ENCODE measurements at regions not wholly inside any gene's neighbourhood (a gene's known extent, or its start where the extent isn't known, plus 50 kb on each side); places are given as distances from the start of the nearest gene placed in this dataset.

DNA sequence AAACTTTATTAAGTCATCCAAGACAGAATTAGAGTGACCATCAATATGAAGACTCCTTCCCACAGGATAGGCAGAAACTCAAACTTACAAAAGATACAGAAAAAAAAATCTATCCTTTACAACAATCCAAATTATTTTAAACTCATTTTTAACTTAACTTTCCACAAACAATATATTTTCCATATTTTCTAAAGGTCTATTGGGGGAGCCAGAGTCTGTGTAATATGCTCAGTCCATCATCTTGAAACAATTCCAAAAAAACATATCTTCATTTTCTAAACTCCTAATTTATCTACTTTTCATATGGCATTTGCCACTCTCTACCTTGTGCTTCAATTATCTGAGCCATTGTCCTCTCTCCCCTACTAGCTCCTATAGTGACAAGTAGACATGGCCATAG, 378.1 kb downstream of the PDGFC start:
- H3K4me3 ChIP-seq (ENCODE audit: low read length in 2 of 2): no peak overlapping the region
- DNase-seq (ENCODE audit: low read depth in 6 of 9, low spot score in 9 of 9): no peak
- no peaks in the 10 kb centered on the region for H3K9me3 ChIP-seq (ENCODE audit: control insufficient read depth in 2 of 2, insufficient read depth in 1 of 2, low read length in 1 of 2)
- H3K27me3 ChIP-seq (ENCODE audit: control insufficient read depth in 2 of 2, insufficient read depth in 1 of 2, low read length in 1 of 2): no peaks in the 10 kb centered on the region
- H3K36me3 ChIP-seq (ENCODE audit: control insufficient read depth in 2 of 2, insufficient read depth in 2 of 2, low read length in 1 of 2): no peaks in the 10 kb centered on the region
- no peaks in the 10 kb centered on the region for H3K4me1 ChIP-seq (ENCODE audit: control insufficient read depth in 2 of 2, insufficient read depth in 2 of 2, low read length in 2 of 2)
- no peak overlapping the region for H3K27ac ChIP-seq (ENCODE audit: low read depth in 1 of 2, low read length in 1 of 2)

DNA sequence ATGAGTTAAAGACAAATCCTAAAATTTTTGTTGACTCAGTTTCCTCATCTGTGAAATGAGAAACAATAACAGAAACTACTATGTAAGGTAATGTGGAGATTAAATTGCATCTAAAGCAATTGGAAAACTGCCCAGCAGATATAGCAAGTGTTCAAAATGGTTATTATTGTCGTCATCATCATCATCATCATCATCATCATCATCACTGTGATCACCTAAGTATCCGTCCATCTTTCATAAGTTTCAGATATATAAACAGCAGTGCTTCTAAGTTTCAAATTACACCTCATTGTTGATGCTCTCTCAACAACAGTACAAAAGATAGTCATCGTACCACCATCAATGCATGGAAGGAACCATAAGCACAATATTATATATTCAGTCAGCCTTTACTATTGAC, 379.9 kb downstream of the PDGFC start:
- Histone ChIP-seq H3K4me3 (ENCODE audit: low read length in 2 of 2) (no peak overlapping the region), H3K4me1 (ENCODE audit: control insufficient read depth in 2 of 2, insufficient read depth in 2 of 2, low read length in 2 of 2) (no peaks in the 10 kb centered on the region), H3K27me3 (ENCODE audit: control insufficient read depth in 2 of 2, insufficient read depth in 1 of 2, low read length in 1 of 2) (no peaks in the 10 kb centered on the region), H3K9me3 (ENCODE audit: control insufficient read depth in 2 of 2, insufficient read depth in 1 of 2, low read length in 1 of 2) (no peaks in the 10 kb centered on the region), H3K27ac (ENCODE audit: low read depth in 1 of 2, low read length in 1 of 2) (no peak overlapping the region), H3K36me3 (ENCODE audit: control insufficient read depth in 2 of 2, insufficient read depth in 2 of 2, low read length in 1 of 2) (no peaks in the 10 kb centered on the region)
- no peak for DNase-seq (ENCODE audit: low read depth in 6 of 9, low spot score in 9 of 9)
- WGBS: 94% methylated on average over 3 of the region's 3 CpGs

DNA sequence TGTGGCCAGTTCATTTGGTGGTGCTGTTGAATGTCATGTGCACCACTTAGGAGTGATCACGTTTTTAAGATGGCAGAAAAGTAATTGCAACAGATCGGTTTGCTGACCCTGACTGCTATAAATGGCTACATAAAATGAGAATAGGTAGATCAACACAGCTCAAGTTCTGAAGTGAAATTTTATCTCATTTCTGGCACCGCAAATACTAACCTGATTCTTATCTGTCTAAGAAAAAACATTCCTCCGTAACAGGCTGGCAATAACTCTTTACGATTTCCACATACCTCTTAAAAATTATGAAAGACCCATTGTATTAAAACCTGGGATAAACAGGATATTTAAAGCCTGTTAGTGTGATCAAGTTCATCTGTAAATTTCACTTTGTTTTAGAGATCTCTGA, 387.5 kb downstream of the PDGFC start:
- 92% methylated on average over 5 of the region's 5 CpGs for WGBS
- no peaks in the 10 kb centered on the region for H3K27me3 ChIP-seq (ENCODE audit: control insufficient read depth in 2 of 2, insufficient read depth in 1 of 2, low read length in 1 of 2)
- no peaks in the 10 kb centered on the region for H3K36me3 ChIP-seq (ENCODE audit: control insufficient read depth in 2 of 2, insufficient read depth in 2 of 2, low read length in 1 of 2)
- no peak overlapping the region for H3K27ac ChIP-seq (ENCODE audit: low read depth in 1 of 2, low read length in 1 of 2)
- H3K4me1 ChIP-seq (ENCODE audit: control insufficient read depth in 2 of 2, insufficient read depth in 2 of 2, low read length in 2 of 2): no peaks in the 10 kb centered on the region
- no peak for DNase-seq (ENCODE audit: low read depth in 6 of 9, low spot score in 9 of 9)
- no peaks in the 10 kb centered on the region for H3K9me3 ChIP-seq (ENCODE audit: control insufficient read depth in 2 of 2, insufficient read depth in 1 of 2, low read length in 1 of 2)
- H3K4me3 ChIP-seq (ENCODE audit: low read length in 2 of 2): no peak overlapping the region

GRCh38 chr4:156583265-156583664, 388.3 kb downstream of the PDGFC start:
- DNase-seq (ENCODE audit: low read depth in 6 of 9, low spot score in 9 of 9): peak in 1 of 9 donors; percentile 7
- H3K9me3 ChIP-seq (ENCODE audit: control insufficient read depth in 2 of 2, insufficient read depth in 1 of 2, low read length in 1 of 2): no peaks in the 10 kb centered on the region
- H3K4me3 ChIP-seq (ENCODE audit: low read length in 2 of 2): no peak overlapping the region
- no peaks in the 10 kb centered on the region for H3K36me3 ChIP-seq (ENCODE audit: control insufficient read depth in 2 of 2, insufficient read depth in 2 of 2, low read length in 1 of 2)
- H3K27me3 ChIP-seq (ENCODE audit: control insufficient read depth in 2 of 2, insufficient read depth in 1 of 2, low read length in 1 of 2): no peaks in the 10 kb centered on the region
- H3K27ac ChIP-seq (ENCODE audit: low read depth in 1 of 2, low read length in 1 of 2): no peak overlapping the region
- no peaks in the 10 kb centered on the region for H3K4me1 ChIP-seq (ENCODE audit: control insufficient read depth in 2 of 2, insufficient read depth in 2 of 2, low read length in 2 of 2)
- WGBS: 91% methylated on average over 2 of the region's 2 CpGs

DNA sequence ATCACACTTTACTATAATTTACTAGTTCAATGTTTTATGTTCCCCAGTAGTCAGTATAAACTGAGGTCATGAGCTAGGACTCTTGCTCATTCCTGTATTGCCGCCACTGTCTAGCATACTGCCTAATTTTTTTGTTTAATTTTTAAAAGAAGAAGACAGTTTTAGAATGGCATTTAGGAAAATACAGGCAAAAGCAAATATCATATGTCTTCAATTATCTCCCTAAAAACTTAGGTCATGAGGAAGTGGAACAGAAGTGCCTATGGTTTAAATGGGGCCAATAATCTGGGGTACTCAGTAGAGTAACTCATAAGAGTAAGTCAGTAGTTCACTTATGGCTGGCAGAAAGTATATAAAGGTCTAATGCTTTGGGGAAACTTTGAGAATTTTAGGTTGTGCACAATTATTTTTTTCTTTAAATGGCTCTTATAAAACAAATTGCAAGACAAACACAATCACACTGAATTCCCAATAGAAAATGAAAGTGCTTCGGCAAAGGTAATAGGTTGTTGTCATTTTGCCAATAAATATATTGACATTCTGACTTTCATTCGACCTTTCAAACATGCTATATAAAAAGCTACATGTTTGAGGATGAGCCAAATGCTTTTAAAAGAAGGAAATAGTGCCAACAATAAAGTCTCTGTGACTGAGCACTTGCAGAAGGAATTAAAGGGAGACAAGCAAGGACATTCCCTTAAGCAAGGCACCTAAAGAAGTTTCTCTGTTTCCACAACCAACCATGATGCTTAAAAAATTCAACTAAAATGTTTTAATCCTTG, 390.1 kb downstream of the PDGFC start:
- Histone ChIP-seq H3K9me3 (ENCODE audit: control insufficient read depth in 2 of 2, insufficient read depth in 1 of 2, low read length in 1 of 2) (no peaks in the 10 kb centered on the region), H3K36me3 (ENCODE audit: control insufficient read depth in 2 of 2, insufficient read depth in 2 of 2, low read length in 1 of 2) (no peaks in the 10 kb centered on the region), H3K4me1 (ENCODE audit: control insufficient read depth in 2 of 2, insufficient read depth in 2 of 2, low read length in 2 of 2) (no peaks in the 10 kb centered on the region), H3K4me3 (ENCODE audit: low read length in 2 of 2) (no peak overlapping the region), H3K27ac (ENCODE audit: low read depth in 1 of 2, low read length in 1 of 2) (no peak overlapping the region), H3K27me3 (ENCODE audit: control insufficient read depth in 2 of 2, insufficient read depth in 1 of 2, low read length in 1 of 2) (no peaks in the 10 kb centered on the region)
- 82% methylated on average over 3 of the region's 3 CpGs for WGBS
- DNase-seq (ENCODE audit: low read depth in 6 of 9, low spot score in 9 of 9): no peak

DNA sequence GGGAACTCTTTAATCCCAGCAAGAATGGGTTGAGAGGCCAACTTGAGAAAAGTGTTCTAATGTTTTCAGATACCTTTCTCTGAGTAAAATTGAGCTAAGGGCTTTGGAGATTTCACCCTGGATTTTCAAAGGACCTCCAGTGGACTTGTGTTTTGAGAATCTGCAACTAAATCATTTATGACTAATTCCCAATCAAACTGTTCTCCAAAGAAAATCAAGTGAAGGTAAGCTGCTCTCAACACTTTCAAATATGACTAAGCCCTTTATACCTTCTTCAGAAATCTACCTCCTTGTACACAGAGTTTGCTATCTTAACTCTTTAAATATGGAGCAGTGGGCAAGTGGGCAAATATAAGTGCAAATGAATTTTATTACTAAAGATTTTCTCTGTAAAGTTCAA, 392.9 kb downstream of the PDGFC start:
- Histone ChIP-seq H3K4me3 (ENCODE audit: low read length in 2 of 2) (no peak overlapping the region), H3K27ac (ENCODE audit: low read depth in 1 of 2, low read length in 1 of 2) (no peak overlapping the region), H3K27me3 (ENCODE audit: control insufficient read depth in 2 of 2, insufficient read depth in 1 of 2, low read length in 1 of 2) (no peaks in the 10 kb centered on the region), H3K36me3 (ENCODE audit: control insufficient read depth in 2 of 2, insufficient read depth in 2 of 2, low read length in 1 of 2) (no peaks in the 10 kb centered on the region), H3K9me3 (ENCODE audit: control insufficient read depth in 2 of 2, insufficient read depth in 1 of 2, low read length in 1 of 2) (no peaks in the 10 kb centered on the region), H3K4me1 (ENCODE audit: control insufficient read depth in 2 of 2, insufficient read depth in 2 of 2, low read length in 2 of 2) (no peaks in the 10 kb centered on the region)
- no peak for DNase-seq (ENCODE audit: low read depth in 6 of 9, low spot score in 9 of 9)

GRCh38 chr4:156578005-156578404, 393.6 kb downstream of the PDGFC start:
- H3K27me3 ChIP-seq (ENCODE audit: control insufficient read depth in 2 of 2, insufficient read depth in 1 of 2, low read length in 1 of 2): no peaks in the 10 kb centered on the region
- no peak overlapping the region for H3K4me3 ChIP-seq (ENCODE audit: low read length in 2 of 2)
- 61% methylated on average over 4 of the region's 4 CpGs for WGBS

GRCh38 chr4:156576946-156577345, 394.7 kb downstream of the PDGFC start:
- H3K27ac ChIP-seq (ENCODE audit: low read depth in 1 of 2, low read length in 1 of 2): no peak overlapping the region
- no peak overlapping the region for H3K4me3 ChIP-seq (ENCODE audit: low read length in 2 of 2)
- no peaks in the 10 kb centered on the region for H3K4me1 ChIP-seq (ENCODE audit: control insufficient read depth in 2 of 2, insufficient read depth in 2 of 2, low read length in 2 of 2)
- H3K9me3 ChIP-seq (ENCODE audit: control insufficient read depth in 2 of 2, insufficient read depth in 1 of 2, low read length in 1 of 2): no peaks in the 10 kb centered on the region
- 96% methylated on average over 2 of the region's 2 CpGs for WGBS
- no peak for DNase-seq (ENCODE audit: low read depth in 6 of 9, low spot score in 9 of 9)
- H3K36me3 ChIP-seq (ENCODE audit: control insufficient read depth in 2 of 2, insufficient read depth in 2 of 2, low read length in 1 of 2): no peaks in the 10 kb centered on the region
- H3K27me3 ChIP-seq (ENCODE audit: control insufficient read depth in 2 of 2, insufficient read depth in 1 of 2, low read length in 1 of 2): no peaks in the 10 kb centered on the region

More at GRCh38 chr4:156578005-156578404, 393.6 kb downstream of the PDGFC start:
- DNase-seq (ENCODE audit: low read depth in 6 of 9, low spot score in 9 of 9): no peak
- H3K27ac ChIP-seq (ENCODE audit: low read depth in 1 of 2, low read length in 1 of 2): no peak overlapping the region
- H3K36me3 ChIP-seq (ENCODE audit: control insufficient read depth in 2 of 2, insufficient read depth in 2 of 2, low read length in 1 of 2): no peaks in the 10 kb centered on the region
- H3K4me1 ChIP-seq (ENCODE audit: control insufficient read depth in 2 of 2, insufficient read depth in 2 of 2, low read length in 2 of 2): no peaks in the 10 kb centered on the region
- no peaks in the 10 kb centered on the region for H3K9me3 ChIP-seq (ENCODE audit: control insufficient read depth in 2 of 2, insufficient read depth in 1 of 2, low read length in 1 of 2)

GRCh38 chr4:156575430-156576073, 396.0 kb downstream of the PDGFC start:
- Histone ChIP-seq H3K4me1 (ENCODE audit: control insufficient read depth in 2 of 2, insufficient read depth in 2 of 2, low read length in 2 of 2) (no peaks in the 10 kb centered on the region), H3K27me3 (ENCODE audit: control insufficient read depth in 2 of 2, insufficient read depth in 1 of 2, low read length in 1 of 2) (no peaks in the 10 kb centered on the region), H3K4me3 (ENCODE audit: low read length in 2 of 2) (no peak overlapping the region), H3K27ac (ENCODE audit: low read depth in 1 of 2, low read length in 1 of 2) (no peak overlapping the region), H3K9me3 (ENCODE audit: control insufficient read depth in 2 of 2, insufficient read depth in 1 of 2, low read length in 1 of 2) (no peaks in the 10 kb centered on the region), H3K36me3 (ENCODE audit: control insufficient read depth in 2 of 2, insufficient read depth in 2 of 2, low read length in 1 of 2) (no peaks in the 10 kb centered on the region)
- no peak for DNase-seq (ENCODE audit: low read depth in 6 of 9, low spot score in 9 of 9)
- 97% methylated on average over 6 of the region's 6 CpGs for WGBS
